Stimulated activated CD4-positive, alpha-beta T cell treated with anti-CD3 and anti-CD28 coated beads, Interleukin-12 subunit alpha, Interleukin-12 subunit beta, amount 100 ng/mL, for 48 hours (primary cell): ENCODE measurements at regions not wholly inside any gene's neighbourhood (a gene's known extent, or its start where the extent isn't known, plus 50 kb on each side); places are given as distances from the start of the nearest gene placed in this dataset.
A peak's percentile ranks its signal among the peaks of the same experiment; 100 is the strongest.
"Not testable (repeated sequence)": the region's sequence is repeated elsewhere in the genome, so short reads cannot be mapped to it uniquely, and the experiment has no call there.

Experiments used
- DNase-seq, 3 donors: peaks; one replicate each; pipeline ENCODE4 v3.0.0-alpha.2; 2020; ENCODE audit warnings: low read depth in 2 of 3, low spot score in 1 of 3

DNA sequence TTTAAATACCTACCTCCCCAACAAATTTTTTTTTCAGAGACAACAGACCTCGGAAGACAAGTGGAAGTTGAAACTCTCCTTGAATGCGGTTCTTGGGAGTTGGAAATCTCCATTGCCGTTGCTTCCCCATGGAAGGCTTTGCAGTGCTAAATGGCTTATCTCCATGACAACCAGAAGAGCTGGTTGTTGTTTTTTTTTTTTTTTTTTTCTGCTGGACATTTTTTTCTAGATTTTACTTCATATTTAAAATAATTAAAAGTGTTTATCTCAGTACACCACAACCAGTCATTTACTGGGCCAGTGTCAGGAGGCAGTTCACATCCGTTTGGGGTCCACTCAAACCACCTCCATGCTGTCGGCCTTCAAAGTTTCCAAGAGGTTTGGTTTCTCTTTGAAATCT, 348.5 kb upstream of the PRKCQ start:
- DNase-seq, result no peak

DNA sequence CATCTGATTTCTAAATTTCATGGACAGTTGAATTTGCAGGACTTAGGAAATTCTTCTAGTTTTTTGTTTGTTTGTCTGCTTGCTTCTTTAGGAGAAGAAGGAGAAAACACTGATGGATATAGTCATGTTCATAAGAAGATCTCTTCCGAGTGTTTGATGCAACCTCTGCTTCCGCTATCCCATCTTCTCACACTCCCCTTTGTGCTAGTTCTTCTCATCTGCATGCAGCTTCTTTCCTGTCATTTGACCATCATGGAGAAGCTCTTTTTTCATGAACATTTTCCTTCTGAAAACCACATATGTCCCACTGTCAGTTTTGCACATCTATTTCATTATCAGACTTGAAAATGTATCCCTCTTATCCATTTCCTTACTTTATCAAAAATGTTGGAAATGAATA, 346.9 kb upstream of the PRKCQ start:
- no peak for DNase-seq

DNA sequence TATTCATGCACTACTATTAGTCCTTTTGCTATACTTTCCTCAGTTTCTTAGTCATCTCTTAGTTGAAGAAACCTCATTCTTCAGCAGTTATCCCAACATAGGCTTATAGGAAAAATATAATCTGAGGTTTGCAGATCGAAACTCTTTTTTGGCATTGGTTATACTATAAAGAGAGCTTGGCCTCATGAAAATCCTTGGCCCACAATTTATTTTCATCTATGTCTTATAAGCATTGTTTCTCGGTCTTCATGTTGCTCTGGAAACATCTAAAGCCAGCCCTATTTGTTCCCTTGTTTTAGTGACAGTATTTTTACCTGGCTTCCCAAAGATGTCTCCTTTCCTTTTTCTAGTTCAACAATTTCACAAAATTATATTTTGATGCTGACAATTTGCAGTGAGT, 345.1 kb upstream of the PRKCQ start:
- no peak for DNase-seq

DNA sequence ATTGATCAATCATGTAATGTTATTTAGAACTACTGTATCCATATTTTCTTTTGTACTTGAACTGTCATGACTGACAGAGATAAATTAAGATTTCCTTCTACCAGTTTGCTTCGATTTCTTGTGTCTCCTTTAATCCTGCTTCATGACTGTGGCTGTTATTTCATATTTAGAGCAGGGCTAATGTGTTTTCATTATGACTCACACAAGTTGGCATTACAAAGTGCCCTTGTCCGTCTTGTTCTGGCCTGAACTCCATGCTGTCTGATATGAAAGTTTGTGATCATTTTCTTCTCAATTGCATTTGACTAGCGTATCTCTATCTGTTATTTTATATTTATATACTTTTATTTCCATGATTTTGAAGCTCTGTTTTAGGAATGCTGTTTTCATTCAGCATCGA, 344.1 kb upstream of the PRKCQ start:
- no peak for DNase-seq

DNA sequence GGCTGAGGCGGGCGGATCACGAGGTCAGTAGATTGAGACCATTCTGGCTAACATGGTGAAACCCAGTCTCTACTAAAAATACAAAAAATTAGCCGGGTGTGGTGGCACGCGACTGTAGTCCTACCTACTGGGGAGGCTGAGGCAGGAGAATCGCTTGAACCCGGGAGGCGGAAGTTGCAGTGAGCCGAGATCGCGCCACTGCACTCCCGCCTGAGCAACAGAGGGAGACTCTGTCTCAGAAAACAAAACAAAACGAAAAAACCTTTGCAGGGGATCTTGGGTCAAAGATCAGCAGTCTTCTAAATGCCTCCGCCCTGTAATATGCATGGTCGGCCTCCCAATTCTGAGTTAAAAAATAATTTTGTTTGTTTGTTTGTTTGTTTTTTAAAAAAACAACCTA, 340.9 kb upstream of the PRKCQ start:
- not testable (repeated sequence) for DNase-seq

DNA sequence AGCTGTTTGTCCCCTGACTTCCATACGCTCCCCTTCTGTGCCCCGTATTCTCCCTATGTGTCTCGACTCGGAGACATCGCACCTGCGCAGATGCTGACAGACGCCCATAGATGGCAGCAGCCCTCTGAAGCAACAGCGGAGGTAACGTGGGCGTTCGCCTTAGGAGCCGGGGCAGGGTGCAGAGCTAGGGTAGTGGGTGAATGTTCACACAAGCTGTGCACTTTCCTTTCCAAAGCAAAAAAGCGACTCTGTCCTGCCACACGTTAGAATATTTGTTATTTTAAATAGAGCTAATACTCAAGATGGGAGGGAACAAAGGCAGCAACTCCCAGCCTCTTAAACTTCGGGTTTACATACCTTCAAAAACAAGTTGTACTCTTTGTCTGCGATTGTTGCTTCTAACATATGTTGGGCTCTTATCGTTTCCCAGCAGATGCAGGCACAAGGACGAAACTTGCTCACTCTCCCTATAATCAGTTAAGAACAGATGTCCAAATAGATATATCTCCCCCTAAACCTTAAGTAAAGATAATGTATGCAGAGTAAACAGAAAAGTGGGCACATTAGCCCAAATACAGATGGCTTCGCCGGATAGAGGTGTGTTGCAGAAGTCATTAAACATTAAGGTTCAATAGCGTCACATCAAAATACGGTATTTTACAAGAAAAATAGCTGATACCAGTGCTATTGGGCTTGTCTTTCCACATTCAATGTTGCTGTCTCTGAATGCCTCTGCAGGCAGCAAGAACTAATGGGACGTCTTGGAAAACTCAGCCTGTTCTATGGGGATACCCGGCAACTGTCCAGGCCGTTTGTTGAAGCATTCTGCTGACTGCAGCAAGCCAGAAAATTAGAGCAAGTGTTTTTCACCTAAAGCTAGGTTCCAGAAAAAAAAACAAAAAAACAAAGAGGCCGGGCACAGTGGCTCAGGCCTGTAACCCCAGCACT, 340.3 kb upstream of the PRKCQ start:
- DNase-seq, result peak; percentile 67 to 75 (median 72)

DNA sequence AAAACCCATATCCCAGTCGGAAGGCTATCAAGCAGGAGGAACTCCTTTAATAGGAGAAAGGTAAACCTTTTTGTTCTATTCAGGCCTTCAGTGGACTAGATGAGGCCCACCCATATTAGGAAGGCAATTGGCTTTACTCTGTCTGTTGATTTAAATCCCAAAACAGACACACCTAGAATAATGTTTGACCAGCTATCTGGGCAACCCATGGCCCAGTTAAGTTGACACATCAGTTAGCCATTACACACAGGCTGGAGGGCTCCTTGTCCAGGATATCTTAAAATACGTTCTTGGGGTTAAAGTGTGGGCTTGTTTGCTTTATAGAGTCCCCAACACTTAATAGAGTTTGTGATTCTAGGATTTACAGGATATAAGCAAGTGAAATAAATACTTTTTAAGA, 339.0 kb upstream of the PRKCQ start:
- DNase-seq, result no peak

DNA sequence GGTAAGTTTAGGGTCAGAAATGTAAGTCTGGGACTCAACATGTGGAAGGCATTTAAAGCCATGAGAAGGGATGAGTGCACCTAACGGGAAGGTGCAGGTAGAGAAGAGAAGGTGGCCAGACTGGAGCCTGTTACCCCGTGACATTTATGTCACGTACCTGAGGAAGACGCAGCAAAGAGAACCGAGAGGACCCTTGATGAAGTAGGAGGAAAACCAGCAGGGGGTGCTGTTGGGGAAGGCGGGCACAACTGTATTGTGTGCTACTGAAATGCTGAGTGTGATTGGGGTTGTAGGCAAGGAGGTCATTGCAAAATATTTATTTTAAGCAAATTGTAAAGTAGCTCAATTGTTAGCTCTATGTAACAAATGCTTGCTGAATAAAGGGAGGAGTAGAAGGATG, 338.2 kb upstream of the PRKCQ start:
- DNase-seq, result peak; percentile 51 to 75 (median 63)

DNA sequence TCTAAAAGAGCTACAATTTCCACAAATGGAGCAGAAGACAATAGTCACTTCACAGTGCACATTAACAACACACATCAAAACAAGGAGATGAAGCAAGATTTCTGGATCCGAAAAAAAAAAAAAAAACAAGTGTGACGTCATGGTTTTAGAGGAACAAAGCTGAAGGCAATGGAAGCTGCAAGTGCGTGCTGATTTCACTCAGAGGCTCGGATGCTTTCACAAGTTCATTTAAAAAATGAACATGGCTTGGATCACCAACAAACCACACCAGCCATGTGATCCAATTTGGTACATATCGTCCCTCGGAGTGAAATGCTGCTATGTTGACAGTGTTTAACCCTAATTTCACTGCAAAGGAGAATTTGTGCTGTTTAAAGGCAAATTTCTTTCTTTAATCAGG, 337.0 kb upstream of the PRKCQ start:
- no peak for DNase-seq

DNA sequence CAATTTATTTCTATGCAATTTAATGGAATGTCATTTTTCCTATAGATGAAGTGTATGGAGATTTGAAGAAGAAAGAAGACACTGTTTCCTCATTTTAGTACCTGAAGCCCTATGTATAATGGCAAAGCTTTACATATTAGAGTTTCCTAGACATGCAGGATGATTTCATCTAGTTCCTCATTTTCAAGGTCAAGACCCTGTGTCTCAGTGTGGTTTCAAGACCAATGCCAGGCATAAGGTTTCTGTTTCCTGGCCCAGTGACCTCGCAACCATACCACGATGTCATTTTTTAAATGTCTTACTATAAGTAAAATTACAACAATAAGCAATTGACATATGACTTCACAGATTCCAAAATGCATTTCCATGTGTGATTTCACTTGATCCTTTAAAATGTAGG, 336.5 kb upstream of the PRKCQ start:
- no peak for DNase-seq

DNA sequence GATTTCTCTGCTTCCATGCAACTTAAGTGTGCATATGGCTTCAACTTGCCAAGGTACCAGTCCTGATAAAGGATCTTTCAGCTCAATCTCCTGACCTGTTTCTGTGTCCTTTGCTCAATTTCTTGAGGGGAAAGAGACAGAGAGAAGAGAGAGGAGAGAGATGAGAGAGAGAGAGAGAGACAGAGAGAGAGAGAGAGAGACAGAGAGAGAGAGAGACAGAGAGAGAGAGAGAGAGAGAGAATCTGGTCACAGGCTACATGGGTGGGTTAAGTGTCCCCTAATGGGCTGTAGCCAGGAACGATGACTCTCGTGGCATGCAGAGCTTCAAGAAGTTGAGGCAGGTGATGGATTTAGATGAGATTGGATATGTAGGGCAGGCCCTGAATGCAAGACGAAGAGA, 335.2 kb upstream of the PRKCQ start:
- no peak for DNase-seq

DNA sequence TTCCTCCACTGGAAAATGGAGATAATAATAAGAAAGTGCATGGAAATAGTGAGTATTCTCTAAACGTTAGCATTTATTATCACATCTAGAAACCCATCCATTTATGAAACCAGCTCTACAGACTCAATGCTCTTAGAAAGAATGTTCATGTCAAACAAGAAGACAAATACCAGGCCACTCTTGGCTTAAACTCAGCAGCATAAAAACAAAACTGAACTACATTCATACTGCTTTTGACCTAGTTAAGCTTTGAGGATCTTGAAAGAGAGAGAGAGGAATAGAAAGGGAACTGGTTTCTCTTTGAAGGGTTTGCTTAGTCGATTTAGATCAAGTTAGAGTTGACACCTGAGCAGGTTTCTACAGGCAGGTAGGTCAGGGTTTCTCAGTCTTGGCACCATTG, 332.9 kb upstream of the PRKCQ start:
- DNase-seq, result no peak

DNA sequence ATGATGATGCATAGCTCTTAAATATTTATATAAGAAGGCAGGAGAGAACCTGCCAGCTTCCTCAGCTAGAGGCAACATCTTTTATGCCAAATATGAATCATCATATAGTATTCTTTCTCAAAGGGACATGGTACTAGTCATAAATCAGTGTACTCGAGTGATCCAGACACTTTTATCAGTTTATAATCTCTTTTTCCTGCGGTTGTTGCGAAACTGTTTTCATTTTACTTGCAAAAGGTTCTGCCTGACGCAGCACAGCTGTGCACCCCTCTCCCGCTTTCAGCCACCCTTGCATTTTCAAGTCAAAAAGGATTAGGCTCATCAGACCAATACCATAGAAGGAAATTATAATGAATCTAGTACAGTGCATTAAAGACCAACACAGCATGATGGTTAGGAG, 332.3 kb upstream of the PRKCQ start:
- no peak for DNase-seq

DNA sequence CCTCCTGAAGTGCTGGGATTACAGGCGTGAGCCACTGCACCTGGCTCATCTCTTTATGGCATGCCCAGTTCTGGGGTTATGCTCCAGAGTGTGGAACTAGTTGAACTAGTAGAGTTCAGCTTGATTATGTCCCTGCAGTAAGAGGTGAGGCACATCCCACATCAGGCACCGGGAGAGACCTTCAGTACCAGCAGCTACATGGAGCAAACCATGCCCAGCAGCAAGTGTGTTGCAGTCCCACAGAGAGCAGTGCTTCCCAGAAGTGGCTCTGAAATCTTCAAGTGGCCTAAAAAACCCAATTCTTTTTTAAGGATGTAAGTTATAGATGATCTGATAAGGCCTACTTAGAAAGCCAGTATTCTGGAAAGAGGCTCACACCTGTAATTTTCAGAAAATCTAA, 331.9 kb upstream of the PRKCQ start:
- no peak for DNase-seq

DNA sequence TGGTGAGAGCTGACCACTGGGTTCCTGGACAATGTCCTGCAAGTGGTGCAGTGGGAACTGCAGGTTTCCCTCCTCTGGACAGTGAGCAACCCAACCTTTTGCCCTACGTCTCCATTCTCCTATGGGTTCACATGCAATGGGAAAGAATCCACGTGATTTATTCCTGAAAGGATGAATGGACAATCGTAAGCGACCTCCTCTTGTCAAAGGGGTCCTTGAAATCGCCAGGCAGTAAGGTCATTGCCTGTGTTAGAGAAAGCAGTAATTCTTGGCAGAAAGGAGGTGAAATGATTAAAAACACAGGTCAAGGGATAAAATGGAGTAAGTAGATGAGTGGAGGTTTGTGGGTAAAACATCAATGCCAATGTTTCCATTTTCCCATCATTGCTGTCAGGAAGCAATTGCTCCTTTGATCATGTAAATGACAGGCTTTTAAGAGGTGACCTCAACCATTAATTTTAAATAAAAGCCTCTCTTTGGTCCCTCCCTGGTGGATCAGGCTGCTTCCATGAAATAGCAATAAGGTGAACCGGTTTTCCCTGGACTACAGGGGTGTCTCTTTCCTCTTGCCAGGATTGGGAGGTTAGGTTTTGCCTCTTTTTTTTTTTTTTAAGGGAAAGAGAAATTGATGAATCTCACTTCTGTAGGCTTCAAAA, 330.0 kb upstream of the PRKCQ start:
- DNase-seq, result no peak

DNA sequence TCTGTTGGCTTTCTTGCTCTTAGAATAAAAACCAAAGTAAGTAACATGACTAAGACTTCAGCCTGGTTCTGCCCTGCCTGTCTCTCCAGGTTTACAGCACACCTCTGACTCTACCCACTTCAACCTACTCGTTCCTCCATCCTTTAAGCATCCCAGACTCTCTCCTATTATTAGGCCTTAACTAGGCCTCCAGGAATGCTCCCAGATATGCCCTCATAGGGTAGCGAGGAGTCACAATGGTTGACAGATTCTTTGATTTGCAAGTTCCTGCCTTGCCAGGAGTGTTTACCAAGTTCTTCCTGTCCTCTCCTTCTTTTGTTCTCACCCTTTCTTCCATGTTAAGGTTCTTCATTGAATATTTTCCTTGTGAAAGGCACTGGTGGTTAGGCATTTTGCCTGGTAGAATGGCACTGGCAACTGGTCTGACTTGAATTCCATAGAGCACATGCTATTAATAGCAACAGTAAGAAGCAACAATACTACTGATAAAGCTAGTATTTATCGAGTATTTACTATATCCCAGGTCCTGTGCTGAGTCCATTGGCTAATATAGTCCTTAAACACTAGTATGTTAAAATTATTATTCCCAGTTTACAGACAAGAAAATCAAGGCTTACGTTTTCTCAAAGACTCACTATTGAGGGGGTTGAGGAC, 327.9 kb upstream of the PRKCQ start:
- no peak for DNase-seq

DNA sequence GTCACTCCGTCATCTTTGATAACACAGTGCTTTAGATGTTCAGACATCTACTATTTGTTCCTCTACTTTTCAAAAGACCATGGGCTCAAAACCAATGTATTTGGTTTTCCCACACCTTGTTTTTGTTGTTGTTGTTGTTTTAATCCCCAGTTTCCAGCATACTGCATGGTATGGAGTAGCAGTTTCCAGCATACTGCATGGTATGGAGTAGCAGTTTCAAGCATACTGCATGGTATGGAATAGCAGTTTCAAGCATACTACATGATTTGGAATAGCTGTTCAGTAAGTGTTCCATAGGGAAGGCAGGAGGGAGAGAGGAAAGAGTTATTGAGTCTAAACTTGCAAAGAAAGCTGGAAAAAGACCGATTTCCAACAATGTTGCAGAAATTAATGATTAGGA, 314.3 kb upstream of the PRKCQ start:
- no peak for DNase-seq

DNA sequence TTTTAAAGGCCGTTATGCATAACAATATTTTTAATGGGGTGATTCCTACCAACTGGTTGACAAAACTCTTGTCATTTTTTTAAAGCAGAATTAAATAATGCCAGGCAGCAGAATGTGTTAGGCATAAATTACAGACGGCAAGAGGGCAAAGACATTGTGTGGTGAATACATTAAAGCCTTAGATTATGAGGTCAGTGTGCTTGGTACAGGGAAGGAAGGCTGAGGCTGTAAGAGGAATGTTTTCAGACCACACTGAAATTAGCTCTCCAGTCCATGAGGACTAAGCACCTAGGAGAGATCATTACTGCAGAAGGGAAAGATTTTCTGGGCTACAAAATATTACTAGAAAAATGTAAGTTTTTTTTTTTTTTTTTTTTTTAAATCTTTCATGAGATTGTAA, 312.8 kb upstream of the PRKCQ start:
- no peak for DNase-seq

DNA sequence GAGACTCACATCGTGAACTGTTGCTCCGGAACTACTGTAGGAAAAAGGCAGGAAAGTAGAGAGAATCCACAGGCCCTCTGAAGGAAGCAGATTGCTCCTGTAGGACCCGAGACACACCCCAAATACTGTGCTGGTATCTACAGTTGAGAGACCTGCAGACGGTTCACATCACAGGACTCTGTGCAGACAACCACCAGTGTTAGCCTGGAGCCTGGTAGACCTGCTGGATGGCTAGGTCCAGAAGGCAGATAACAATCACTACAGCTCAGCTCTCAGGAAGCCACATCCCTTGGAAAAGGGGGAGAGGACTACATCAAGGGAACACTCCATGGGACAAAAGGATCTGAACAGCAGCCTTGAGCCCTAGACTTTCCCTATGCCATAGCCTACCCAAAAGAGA, 311.8 kb upstream of the PRKCQ start:
- no peak for DNase-seq

DNA sequence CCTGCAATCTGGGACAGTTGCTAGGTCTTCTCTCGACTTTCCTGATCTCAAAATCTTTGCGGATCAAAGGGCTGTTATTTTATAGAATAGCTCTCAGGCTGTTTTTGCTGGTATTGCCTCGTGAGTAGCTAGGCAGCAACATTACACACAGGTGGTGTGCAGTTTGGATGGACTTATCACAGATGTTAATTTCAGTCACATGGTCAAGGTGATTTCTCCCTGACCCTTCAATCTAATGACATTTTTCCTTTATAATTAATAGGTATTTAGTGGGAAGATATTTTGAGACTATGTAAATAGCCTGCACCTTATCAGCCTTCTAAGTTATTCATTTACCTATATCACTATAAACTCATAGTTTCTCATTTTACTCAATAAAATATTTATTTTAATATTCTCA, 309.6 kb upstream of the PRKCQ start:
- no peak for DNase-seq

DNA sequence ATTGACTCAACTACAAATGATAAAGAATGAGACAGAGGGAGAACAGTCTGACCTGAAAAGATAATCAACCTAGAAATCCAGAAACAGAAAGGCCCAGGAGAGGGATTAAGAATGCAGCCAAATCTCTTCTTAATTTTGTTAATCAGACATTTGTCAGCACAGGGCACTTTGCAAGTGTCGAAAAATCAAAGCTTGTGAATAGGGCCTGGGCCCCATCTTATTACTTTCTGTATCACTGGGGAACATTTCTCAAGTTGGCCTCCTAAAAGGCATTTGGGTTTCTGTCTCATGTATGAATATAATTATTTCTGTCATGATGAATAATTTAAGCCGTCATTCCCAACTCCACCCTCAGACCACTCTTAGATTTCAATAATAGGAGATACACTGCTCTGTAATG, 308.4 kb upstream of the PRKCQ start:
- no peak for DNase-seq

DNA sequence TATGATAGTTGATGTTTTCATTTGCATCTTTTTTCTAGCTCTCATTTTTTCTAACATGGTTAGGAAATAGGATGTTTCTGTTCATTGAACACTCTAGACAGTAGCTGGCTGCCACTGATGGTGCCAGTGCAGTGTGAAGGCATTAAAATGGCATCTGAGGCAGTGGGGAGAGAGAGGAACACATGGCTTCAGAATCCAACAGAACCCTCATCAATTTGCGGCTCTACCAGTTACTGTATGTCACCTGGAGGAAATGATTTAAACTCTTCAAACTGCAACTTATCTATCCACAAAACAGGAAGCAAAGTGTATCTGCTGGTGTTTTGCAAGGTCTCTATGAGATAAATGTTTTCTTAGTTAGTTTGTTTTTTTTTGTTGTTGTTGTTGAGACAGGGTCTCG, 305.2 kb upstream of the PRKCQ start:
- DNase-seq, result no peak
